A673 (cell line): ENCODE measurements at regions not wholly inside any gene's neighbourhood (a gene's known extent, or its start where the extent isn't known, plus 50 kb on each side); places are given as distances from the start of the nearest gene placed in this dataset.

Source experiments
- CTCF ChIP-seq: fragments of 300-800, 200-600 bp; sonication (generic); conservative IDR thresholded peaks from 2 replicates; pipeline ENCODE4 v1.5.1; 2017; ENCODE audit warnings: low read depth, mild to moderate bottlenecking, antibody characterized with exemption, low read length, moderate library complexity, mixed read lengths
- EZH2 ChIP-seq: fragments of 200-600 bp; sonication (generic); IDR thresholded peaks from 2 replicates; pipeline ENCODE4 v1.6.1; 2017; ENCODE audit warnings: borderline replicate concordance, low read depth, mild to moderate bottlenecking, mixed read lengths, antibody characterized with exemption, low read length; ENCODE audit not compliant: poor library complexity, severe bottlenecking

GRCh38 chr1:34286511-34286910 lies 109.8 kb downstream of the C1orf94 start:
- no peak for TF ChIP-seq CTCF
- no peak for TF ChIP-seq EZH2
